GM21528 (cell line): ENCODE measurements at regions not wholly inside any gene's neighbourhood (a gene's known extent, or its start where the extent isn't known, plus 50 kb on each side); places are given as distances from the start of the nearest gene placed in this dataset.

Experiments
- ATAC-seq: cut with Tn5 transposase; IDR thresholded peaks from one replicate; pipeline ENCODE4 v1.9.1; 2021; ENCODE audit warnings: mild to moderate bottlenecking, moderate library complexity; ENCODE audit not compliant: unreplicated experiment, low FRiP score

- no peak for ATAC-seq
Observed at GRCh38 chr2:67808112-67808511, 254.7 kb downstream of the C1D start.

DNA sequence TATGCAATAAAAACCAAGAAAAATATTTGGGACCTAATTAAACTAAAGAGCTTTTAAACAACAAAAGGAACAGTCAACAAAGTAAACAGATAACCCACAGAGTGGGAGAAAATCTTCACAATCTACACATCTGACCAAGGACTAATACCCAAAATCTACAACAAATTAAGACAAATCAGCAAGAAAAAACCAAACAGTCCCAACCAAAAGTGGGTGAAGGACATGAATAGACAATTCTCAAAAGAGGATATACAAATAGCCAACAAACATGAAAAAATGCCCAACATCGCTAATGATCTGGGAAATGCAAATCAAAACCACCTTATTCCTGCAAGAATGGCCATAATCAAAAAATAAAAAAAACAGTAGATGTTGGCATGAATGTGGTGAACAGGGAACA, 250.1 kb downstream of the C1D start:
- ATAC-seq: no peak

- ATAC-seq: no peak
Observed at GRCh38 chr2:67823726-67824125, 239.1 kb downstream of the C1D start.

GRCh38 chr2:67824186-67824585, 238.6 kb downstream of the C1D start:
- no peak for ATAC-seq

GRCh38 chr2:67825476-67825875, 237.3 kb downstream of the C1D start:
- ATAC-seq: no peak

DNA sequence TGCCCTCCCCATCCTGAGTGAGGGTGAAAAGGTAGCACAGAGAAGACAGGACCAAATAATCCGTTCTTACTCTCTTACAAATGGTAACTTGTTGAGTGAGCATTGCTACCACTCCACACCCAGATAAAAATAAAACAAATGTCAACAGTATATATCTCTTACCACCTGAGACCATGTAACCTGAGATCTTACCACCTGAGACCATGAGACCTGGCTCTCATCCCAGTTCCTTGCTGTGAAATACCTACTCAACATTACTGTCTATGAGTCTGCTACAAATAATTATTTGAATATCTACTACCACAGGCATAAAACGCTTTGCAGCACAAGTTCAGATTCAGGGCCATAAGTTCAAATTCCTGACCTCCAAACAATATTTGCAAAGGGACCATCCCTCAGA, 234.7 kb downstream of the C1D start:
- no peak for ATAC-seq

- no peak for ATAC-seq
Observed at GRCh38 chr2:67829470-67829869, 233.3 kb downstream of the C1D start.

- ATAC-seq: no peak
Observed at GRCh38 chr2:67833632-67834031, 229.2 kb downstream of the C1D start.

- ATAC-seq: no peak
Observed at GRCh38 chr2:67834482-67834881, 228.3 kb downstream of the C1D start.

DNA sequence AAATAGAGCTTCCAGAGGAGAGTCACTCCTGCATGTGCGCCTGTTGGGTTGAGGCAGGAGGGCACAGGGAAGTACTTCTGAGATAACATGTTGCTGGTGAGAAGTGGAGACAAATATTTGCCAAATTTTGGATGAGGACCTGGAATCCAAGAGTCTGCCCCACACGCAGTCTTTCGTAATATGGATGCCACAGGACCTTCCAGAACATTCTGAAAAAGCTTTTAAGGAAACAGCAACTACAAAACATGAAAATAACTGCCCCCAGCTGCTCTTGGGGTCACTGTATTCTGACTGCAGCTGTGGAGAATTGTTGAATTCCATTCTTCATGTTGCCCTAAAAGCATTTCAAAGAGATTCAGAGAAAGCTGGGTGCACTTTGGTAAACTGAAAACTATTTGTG, 227.5 kb downstream of the C1D start:
- no peak for ATAC-seq

DNA sequence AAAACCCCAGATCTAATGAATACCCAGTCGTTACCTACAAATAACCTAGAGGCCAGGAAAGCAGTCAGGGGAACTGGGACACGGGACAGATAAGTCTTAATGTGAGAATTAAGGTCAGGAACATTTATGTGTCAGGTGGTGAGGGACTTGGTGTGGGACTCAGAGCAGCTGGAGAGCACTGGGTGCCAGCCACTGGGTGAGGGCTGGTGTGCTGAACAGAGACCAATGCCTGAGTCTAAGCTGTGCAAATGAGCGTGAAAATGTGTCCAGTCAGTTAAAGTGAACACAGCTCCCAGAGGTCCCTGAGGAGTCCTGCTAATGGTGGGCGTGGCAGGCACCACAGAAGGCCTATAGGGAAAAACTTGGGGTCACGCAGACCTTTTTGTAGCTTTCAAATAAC, 225.9 kb downstream of the C1D start:
- no peak for ATAC-seq

GRCh38 chr2:67838205-67838604, 224.6 kb downstream of the C1D start:
- ATAC-seq: no peak

DNA sequence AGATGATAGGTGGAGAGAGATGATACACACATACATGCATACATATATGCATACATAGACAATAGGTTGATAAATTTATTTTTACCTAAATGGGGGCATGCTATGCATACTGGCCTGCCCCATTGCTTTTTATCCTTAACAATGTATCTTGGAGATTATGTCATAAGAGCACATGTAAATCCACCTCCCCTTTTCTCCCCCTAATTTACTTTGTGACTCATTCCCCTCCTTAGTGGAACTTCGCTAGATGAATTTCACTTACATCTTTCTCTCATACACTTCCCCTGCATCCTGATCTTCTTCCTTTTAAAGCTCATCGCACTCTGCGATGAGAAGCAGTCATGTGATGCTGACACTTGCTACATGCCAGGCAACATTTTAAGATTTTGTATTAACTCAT, 223.6 kb downstream of the C1D start:
- no peak for ATAC-seq

DNA sequence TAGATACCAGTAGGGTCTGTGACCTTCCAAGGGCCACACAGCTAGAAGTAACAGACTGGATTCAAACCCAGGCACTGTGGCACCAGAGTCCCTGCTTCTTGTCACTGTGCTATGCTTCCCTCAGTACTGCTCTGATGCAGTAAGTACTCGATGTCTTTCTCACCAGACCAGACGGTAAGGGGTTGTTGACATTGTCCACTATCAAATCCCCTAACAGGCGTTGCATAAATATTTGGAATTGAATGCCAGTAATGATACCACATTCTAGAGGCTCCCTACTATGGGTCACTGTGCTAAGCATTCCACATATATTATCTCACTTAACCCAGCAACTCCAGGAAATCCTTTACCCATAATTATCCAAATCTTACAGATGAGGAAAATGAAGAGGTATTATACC, 223.1 kb downstream of the C1D start:
- ATAC-seq: no peak

DNA sequence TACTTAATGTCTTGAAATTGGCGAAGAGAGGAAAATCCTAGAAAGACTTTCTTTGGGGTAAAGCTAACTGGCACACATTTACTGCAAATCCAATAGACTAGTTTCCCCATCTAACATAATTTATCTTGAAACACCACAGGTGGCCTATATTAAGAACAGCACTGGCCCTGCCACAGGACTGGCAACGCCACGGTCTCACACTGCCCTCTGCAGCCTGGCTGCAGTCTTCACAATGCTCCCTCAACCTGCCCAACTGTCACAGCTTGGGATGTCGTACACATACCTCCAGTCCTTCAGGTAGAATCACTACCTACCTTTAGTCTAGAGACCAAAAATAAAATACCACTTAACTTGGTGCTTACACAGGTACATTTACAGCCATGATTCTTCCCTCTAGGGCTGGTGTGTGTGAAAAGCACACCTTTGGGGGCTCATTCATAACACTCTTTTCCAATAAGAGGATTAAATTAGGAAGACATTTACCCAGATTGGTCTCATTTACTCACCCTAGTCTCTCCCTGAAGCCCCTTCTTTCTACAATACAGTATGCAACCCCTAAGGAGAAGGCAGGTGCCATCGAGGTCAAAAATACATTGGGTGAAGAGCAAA, 222.2 kb downstream of the C1D start:
- peak; percentile 75 for ATAC-seq

DNA sequence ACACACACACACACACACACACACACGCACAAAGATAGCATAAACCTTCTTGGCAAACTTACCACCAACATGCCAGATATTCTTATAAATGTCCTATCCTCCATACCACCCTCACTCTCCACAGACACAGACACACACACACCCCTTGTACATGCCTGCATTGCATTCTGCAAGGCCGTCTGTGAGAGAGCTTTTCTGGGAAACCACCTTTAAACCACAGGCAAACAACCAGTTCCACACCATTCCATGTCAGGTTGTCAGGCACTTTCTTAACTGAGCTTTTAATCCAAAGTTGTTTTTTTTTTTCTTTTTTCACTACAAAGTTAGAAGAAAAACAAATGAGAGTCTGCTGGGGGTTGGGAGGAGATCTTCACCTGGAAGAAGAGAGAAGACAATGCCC, 221.1 kb downstream of the C1D start:
- no peak for ATAC-seq

DNA sequence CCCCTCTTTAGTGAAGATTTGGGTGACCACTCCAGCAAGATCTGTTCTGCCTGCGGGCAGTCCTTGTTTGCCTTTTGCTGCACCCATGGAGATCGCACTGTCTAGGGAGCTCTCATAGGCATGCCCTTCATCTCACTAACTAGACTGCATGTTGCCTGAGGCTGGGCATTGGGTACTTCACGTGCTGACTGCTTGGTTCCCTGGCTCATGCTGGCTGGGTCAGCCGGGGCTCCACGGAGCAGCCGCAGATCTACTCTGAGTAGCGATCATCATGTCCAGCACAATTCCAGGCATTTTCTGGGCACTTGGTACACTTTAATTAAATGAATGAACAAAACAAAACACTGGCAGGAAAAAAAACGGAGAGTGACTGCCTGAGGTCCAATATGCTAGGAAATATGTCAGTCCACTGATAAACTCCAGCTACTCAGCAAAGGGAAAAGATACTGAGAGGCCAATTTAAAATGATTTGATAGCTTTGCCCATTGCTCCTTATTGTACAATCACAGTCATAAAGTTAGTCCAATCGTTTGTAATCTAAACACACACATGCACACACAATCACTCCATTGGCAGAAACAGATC, 220.3 kb downstream of the C1D start:
- no peak for ATAC-seq

DNA sequence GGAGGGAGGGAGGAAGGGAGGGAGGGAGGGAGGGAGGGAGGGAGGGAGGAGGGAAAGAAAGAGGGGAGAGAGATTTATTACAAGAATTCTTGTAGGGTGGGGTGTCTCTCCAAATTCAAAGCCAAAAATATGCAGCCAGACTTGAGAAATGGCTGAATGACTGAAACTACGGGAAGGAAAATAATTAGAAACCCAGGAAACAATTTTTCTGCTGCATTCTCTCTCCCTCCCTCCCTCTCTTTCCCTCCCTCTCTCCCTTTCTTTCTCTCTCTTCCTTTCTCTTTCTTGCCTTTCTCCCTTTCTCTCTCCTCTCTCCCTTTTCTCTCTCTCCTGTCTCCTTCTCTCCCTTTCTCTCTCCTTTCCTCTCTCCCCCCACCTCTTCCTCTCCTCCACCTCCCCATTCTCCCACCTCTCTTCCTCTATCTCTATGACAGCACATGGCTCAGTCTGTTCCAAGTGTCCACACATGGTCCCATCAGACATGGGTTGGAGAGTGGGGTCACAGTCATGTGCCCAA, 218.7 kb downstream of the C1D start:
- ATAC-seq: no peak

- ATAC-seq: no peak
Observed at GRCh38 chr2:67845621-67846369, 217.0 kb downstream of the C1D start.

DNA sequence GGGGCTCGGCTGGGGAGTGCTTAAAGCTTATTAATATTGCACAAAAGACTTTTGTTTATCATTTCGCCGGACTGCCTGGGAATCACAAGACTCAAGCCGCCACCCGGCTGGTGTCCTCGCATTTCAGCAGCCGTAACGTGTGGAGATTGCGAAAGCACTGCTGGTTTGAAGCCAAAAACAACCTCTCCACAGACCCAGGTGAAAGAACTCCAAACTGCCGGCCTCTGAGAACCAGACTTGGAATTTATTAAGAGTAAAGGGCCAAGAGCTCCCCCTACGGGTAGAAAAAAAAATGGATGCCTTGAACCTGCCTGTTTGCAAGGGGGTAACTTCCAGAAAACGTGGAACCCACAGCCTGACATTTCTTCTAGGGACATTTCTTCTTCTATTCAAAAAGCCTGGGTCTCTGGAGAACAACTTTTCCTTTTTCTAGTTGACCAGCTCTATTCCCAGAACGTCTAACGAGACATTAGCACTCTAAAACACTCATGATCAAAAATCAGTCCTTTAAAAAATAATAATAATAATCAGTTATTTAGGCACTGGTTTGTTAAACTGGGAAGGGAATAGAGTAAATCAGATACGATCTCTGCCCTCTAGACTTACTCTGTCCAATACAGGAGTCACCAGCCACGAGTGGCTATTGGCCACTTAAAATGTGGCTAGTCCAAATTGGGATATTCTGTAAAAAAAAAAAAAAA, 216.3 kb downstream of the C1D start:
- ATAC-seq: peak; percentile 75

GRCh38 chr2:67848551-67849285, 214.1 kb downstream of the C1D start:
- no peak for ATAC-seq
